Activated T-cell treated with anti-CD3 and anti-CD28 coated beads for 48 hours (primary cell): ENCODE measurements at regions not wholly inside any gene's neighbourhood (a gene's known extent, or its start where the extent isn't known, plus 50 kb on each side); places are given as distances from the start of the nearest gene placed in this dataset.
"Not testable (repeated sequence)": the region's sequence is repeated elsewhere in the genome, so short reads cannot be mapped to it uniquely, and the experiment has no call there.

Experiments used
- DNase-seq: peaks from one replicate; pipeline ENCODE4 v3.0.0-alpha.2; 2020; ENCODE audit warnings: low read depth

DNA sequence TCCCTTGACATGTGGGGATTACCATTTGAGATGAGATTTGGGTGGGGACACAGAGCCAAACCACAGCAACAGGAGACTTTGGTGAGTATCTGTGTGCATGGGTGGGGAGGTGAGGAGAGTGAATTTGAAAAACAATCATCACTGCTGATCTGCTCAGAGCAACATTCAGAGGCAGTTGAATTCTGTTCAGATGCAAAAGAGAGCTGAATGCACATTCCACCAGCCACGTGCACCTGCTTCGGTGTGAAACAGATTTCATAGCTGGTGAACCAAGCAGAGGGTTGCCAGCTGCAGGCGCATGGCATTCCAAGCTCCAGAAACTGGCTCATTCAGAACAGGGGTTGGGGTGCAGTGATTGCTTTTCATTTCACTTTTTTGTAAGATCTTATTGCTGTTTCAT lies 233.1 kb upstream of the FOXF1 start:
- no peak for DNase-seq

DNA sequence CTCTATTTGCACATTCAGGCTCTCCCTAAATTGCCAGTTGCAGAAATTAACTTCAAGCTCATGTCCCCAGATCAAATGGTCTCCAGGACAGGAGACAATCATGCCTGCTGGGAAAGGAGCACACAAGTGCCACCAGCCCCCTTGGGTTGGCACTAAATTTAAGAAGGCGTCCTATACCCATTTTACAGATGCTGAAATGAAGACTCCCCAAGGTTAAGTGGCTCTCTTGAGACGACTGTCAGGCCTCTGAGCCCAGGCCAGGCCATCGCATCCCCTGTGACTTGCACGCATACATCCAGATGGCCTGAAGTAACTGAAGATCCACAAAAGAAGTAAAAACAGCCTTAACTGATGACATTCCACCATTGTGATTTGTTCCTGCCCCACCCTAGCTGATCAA lies 232.5 kb upstream of the FOXF1 start:
- not testable (repeated sequence) for DNase-seq

DNA sequence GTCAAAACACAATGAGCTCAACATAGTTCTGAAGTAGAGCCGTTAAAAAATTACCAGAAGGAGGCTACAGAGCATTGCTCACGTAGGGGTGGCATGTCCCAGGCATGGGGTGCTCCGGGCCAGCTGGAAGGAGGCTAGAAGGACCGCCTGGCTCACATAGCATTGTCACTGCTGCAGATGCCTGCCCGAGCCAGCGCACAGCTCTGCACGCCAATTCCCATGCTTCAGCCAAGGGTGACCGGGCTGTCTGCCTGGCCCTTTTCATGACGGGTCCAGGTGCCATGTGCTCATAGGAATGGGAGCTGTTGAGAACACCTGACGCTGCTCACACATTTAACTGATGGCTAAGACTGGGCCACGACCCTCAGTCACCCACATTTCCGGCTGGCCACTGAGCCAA lies 228.9 kb upstream of the FOXF1 start:
- DNase-seq = no peak

DNA sequence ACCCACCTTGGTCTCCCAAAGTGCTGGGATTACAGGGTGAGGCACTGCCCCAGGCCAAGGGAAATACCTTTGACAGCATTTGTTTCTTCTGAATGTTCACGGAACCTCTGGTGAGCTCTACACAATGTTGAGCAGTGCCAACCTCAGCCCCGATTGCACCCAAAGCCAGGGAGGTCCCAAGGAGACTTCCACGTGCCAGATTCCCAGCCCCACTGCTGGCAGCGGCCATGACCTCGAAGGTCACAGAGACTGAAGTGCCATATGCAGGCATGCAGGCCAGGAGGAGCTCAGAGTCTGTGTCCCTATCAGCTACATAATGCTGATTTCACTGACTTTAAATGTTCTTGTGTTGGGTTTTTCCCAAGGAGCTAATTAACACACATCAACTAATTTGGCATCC lies 226.4 kb upstream of the FOXF1 start:
- no peak for DNase-seq

DNA sequence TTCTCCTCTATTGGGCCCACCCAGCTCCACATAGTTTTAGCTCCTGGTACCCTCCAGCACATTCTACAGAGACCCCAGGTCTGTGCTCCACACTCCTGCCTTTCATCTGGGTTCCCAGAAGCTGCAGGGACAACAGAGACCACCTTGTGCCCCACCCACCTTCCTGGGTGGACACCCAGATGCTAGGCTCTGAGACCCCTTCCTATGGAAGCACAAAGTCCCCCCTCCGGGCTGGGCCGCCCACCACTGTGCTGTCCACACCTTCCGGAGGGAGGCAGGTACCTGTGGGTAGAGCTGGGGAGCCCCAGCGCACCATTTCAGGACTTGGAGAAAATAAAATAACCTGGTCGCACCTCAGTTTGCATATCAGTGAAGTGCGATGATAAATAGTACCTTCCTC lies 224.9 kb upstream of the FOXF1 start:
- DNase-seq = no peak

DNA sequence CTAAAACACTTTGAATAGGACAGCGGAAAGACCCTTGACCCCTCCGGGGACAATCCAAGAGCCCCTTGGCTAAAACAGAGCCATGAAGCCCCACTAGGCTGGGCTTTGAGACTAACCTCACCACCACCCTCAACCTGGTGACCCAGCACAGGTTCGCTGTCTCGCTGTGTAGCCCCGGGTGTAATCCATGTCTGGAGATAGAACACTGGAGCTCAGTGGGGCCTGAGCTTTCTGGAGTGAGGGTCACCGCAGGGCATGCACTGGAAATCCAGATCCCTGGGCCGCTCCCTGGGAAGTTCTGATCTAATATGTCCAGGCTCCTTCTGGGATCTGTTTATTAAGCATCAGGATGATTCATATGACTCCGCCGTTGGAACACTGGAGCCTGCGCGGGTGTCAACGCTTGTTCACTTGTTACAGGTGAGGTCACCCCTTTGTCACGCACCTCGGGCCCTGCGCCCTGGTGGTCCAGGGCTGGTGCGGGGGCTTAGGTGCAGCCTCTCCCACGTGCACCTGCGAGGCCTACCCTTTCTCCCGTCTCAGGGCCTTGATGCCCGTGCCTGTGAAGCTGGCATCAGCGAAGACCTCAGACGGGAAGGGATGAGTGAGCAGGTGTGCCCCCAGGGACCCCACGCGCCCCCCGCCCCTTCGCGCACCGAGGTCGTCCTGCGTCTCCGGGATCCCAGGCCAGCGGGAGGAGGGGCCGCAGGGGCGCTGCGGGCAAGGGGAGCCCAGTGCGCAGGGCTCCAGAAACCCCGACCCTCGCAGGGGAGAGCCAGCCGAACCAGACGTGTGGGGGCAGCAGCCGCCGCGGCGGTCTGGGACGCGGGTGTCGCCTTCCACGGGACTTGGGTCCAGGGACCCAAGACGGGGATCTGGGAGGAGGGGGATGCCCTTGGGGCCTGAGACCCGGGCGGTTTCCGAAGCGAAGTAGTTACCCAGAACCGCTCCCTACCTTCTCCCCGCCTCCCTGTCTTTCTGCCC lies 224.1 kb upstream of the FOXF1 start:
- no peak for DNase-seq

DNA sequence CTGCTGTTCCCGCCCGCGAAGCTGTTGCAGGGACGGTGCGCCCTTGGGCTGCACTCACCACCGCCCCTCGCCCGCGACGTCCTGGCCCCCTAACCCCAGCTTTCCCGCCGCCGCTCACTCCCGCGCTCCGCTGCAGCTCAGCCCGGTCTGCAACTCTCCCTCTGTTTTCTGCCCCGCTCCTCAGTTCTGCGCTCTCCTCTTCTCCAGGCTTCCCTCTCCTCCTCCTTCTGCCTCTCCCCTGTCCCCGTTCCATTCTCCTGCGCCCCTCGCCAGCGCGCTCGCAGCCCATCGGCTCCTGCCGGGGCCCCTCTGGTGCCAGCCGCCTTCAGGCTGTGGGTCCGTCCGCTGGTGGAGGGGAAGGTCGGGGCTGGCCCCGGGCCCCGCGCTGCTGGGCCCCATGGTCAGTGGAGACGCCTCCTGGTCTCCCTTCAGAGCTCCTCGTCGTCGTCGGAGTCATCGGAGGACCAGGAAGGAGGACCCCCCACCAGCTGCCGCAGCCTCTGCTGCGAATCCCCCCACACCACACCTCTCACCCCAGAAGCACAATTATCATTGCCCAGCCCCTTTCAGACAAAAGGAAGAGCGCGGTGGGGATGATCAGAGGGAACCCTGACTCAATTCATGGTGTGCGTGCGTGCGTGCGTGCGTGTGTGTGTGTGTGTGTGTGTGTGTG lies 223.2 kb upstream of the FOXF1 start:
- no peak for DNase-seq

DNA sequence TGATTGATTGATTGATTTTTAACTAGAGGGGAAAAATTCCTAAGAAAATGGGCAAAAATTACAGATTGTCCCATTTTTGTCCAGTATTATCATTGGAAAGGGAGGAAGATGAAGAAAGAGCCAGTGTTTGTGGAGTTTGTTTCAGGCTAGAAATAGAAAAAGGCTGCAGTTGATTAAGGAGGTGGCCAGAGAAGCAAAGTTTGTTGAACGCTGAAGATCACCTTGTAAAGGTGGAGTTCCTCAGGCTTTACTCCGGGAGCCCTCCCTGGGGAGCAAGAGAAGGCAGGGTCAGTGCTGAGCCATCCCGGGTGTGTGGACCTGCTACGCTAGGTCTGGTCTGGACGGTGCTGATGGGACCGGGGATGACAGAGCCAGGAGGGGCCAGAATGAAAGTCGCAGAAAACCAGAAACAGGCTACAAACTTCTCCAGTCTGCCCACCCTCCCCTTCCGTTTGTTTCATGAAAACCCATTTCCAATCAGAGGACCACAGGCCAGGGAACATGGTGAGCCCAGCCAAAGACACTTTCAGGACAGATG lies 222.6 kb upstream of the FOXF1 start:
- DNase-seq = no peak

DNA sequence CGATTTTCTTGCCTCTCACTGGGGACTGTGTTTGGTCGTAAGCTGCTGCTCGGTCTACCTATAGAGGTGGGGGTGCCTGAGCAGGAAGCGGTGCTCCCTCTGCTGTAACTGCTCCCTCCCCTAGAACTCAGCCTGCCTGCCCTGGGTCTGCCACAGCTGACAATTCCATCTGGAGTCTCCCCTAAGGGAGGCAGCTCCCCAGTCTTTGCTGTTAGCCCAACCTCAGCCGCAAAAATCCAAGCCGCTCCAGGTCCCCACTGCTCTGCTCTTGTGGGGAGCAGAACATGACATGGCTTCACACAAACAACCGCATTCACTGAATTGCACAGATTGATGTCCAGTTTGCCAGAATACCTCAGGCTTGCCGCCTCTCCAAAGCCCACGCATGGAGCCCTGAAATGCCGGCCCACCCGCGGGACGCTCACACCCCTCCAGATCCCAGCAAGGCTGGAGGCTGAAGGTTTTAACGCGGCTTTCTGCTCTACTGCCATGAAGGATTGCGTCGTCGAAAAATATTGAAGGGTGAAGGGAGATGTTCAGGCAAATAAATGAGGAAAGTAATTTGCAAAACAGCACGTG lies 221.5 kb upstream of the FOXF1 start:
- no peak for DNase-seq

DNA sequence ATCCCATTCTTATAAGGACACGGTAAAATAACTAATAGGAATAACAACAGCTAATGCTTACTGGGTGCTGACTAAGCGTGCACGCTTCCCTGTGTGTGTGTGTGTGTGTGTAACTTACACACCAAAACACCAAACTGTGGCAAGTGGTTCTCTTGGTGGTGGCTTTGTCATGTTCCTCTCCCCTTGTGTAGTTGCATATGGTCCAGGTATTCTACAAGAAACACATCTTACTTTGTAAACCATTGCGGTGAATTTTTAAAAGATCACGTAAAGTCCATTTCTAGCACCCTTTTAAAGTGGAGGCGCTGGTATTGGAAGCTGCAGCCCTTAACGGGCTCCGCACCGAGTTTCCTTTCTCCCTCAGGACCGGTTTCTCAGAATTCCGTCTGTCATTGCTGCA lies 221.0 kb upstream of the FOXF1 start:
- DNase-seq = no peak

DNA sequence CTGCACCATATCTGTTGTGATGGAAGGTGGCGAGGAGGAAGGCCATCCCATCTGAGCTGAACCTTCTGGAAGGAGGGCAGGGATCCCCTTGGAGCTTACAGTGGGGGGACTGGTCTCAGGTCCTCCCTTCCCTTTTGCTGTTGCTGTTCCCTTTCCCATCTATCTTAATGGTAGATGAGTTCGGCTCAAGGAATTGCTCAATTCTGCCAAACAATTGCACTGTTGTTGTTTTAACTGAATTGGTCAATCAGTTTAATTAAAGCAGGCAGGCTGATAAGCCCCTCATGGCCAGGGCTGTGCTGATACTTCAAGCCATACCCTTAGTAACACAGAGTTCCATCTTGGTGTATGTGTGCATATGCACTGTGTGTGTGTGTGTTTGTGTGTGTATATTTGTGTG lies 220.4 kb upstream of the FOXF1 start:
- no peak for DNase-seq

DNA sequence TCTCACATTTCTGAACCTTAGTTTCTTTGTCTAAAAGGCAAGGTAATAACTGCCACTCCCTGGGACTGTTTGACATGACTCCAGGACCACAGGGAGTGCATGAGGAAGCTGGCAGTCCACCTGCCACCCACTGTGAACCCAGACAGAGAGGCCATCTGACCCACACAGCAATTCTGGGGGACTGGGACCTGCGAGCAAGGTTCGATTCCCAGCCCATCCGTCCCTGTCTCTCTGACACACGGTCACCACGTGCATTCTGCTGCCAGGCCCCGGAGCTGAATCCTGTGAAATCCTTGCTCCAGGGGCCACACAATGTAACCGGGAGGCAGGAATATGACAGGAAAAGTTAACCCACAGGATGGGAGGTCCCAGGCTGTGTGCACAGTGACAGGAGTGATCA lies 218.8 kb upstream of the FOXF1 start:
- DNase-seq = no peak

DNA sequence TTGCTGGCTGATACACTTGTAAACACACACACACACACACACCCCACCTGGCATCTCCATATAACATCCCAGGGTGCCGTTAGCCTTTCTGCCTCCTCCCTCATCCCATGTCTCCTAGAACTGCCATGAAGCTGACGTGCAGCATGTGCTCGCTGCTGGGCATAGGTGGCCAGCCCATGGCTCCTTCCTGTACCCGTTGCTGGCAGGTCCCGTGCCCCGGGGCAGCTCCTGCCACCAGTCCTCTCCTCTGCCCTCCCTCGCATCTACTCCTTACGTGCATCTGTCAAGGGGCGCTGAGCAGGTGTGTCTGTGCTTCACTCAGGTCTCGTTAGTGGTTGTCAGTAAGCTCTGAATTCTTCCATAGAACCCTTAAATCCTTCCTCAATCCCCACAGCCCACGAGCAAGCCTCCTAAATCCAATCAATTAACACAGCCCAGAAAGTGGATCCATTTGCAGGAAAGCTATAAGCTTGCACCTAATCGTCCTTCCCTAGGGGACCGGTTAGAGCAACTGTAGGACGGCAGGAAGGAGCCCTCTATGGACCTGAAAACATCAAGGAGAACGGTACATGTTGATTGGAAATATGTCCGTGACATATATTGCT lies 218.1 kb upstream of the FOXF1 start:
- no peak for DNase-seq

DNA sequence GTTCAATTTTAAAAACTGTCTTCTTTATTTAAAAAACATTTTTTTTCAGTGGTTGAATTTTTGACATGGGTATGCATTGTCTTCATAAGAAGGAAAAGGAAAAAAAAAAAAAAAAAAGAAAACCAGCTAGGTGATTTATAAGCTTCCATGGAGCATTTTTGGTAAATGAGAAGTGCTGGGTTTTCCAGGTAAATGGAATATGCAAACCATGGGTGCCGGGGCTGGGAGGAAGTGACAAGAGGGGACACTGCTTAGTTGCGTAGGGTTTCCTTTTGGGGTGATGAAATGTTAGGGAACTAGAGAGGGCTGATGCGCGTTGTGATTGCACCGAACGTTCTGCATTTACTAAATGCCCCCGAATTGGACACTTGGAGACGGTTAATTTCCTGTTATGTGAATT lies 217.4 kb upstream of the FOXF1 start:
- DNase-seq = no peak

DNA sequence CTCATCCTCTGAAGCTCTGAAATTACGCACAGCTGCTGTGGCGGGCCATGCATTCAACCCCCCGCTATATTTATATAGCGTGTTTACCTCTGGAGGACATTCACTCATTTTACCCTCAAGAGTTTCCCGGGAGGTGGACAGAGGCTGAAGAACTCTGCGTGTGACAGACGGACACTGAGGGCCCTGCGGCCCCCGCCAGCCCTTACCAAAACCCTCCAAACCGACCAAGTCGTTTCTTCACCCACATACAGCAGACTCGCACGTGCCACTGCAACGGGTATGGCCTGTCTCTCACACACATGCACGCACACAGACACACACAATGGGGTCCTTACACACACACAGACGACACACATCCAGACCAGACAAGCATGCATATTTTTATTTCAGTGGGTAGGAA lies 216.4 kb upstream of the FOXF1 start:
- no peak for DNase-seq

DNA sequence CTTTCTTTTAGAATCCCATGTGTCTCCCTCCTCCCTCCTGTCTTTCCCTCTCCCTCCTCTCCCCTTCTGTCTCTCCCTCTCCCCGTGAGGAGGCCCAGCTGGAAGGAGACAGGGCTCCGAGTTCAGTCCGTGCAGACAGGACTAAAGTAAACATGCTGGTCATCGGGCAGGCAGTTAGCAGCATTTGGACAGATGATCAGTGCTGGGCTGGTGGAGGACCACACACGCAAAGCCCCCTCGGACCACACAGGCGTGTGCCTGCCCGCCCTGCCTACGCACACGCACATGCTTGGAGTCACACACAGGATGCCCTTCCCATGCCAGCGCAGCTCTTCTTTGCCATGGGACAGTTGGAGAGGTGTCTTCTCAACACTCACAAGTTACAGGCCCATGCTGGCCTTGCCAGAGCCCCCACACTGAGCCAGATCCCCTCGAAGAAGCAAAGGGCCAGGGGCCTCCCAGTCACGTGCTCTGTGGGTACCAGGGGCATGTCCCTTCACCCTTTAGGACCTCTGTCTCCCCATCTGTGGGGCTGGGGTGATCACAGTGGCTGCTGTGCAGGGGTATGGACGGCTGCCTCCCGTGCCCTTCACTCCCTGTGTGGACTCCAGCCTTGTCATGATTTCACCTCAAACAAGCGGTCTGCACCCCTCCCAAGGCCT lies 215.7 kb upstream of the FOXF1 start:
- no peak for DNase-seq

DNA sequence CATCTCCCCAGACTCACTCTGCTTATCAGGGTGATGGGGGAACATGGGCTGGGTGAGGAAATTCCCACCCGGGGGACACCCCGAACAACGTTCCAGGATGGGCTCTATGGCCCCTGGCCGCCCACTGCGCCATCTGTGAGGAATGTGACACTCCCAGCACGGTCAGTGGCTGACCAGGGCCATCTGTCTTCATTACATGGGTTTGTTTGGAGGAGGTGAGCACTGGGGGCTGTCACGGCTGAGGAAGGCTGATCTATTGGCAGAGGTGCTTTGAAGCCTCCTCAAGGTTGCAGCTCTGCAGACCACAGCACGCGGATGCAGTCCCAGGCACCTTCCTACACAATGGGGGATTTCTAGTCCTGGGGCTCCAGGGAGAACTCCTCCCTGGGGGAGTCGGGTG lies 214.1 kb upstream of the FOXF1 start:
- no peak for DNase-seq

DNA sequence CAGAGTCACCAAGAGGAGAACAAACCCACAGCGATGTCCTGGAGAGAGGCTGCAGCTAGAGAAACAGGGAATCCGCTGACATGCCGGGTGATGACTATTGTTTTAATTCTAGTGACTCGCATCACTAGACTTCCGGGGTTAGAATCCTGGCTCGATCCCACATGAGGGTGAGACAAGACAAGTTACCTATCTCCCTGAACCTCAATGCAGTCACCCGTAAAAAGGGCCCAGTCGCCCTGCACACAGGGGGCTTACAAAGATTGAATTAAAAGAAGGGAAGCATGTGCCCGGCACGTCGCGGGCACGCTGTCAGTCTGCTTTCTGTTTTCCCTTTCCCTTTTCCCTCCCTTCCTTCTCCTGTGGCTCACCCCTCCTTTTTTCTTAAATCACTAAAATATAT lies 212.9 kb upstream of the FOXF1 start:
- DNase-seq = no peak

DNA sequence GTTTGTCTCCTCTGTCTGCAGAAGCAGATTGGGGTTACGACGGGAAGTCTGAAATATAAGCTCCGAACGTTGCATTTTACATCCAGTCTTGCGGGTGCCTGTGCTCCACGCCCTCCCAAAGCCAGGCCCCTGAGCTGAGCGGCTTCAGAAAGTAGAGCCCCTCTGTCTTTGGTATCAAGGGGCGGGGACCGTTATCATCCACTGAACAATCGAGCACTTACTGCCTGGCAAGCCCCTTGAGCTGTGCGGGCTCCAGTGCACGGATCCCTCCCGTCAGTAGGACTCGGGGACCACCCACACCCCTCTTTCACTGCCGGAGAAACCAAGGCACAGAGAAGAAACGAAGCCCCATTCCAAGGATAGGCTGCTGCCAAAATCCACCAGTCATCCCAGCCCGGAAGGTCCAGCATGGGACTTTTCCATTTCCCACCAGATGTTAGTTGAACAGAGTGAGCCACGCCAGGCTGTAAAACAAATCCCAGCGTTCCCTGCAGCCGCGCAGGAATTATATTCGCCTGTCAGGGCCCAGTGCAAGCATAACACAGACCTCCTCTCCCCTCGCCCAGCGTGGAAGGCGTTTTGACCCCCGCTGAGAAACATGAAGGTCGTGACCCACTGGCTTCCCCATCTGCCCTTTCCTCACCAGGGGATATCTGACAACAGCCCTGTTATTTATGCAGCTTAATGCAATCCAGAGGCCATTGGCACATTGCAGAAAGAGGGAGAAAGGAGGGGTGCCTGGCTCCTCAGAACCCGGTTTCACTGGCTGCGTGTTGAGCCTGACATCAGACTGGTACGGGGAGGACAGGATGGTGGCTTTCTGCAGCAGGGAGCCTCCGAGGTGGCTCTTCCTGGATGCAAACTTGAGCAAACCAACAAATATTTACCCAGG lies 212.2 kb upstream of the FOXF1 start:
- no peak for DNase-seq

DNA sequence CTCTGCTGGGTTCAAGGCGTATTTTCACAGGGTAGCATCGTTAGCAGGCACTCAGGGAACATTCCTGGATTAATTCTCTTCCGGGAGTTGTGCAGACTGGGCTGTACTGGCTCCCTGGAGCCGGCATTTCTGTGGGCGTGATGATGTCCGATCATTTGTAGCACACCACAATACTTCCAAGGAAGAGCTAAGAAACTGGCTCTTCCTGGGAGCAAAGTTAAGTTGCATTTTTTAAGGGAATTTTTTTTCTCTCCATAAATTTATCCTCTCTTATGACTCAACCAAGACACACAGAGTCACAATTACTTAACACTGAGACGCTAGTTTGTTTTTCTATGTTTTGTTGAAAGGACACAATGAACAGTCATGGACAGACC lies 211.6 kb upstream of the FOXF1 start:
- no peak for DNase-seq
